ENCODE measurements at regions not wholly inside any gene's neighbourhood (a gene's known extent, or its start where the extent isn't known, plus 50 kb on each side); places are given as distances from the start of the nearest gene placed in this dataset.

- Mint-ChIP-seq H3K9me3 (peaks cover 0 to 5% (median 4%) of the 10 kb centered on the region in 7 donors), H3K4me3 (no peak overlapping the region), H3K27ac (no peak overlapping the region), H3K4me1 (no peaks in the 10 kb centered on the region), H3K36me3 (no peaks in the 10 kb centered on the region), H3K27me3 (no peaks in the 10 kb centered on the region)
- Histone ChIP-seq H3K4me3 (ENCODE audit: low read depth, low read length) (no peak overlapping the region), H3K27ac (ENCODE audit: insufficient read depth, low read length, poor library complexity, severe bottlenecking) (no peak overlapping the region), H3K27me3 (ENCODE audit: control insufficient read depth, insufficient read depth, low read length) (no peaks in the 10 kb centered on the region), H3K4me1 (ENCODE audit: control insufficient read depth, insufficient read depth, low read length, poor library complexity, severe bottlenecking) (no peaks in the 10 kb centered on the region), H3K36me3 (ENCODE audit: control insufficient read depth, insufficient read depth, low read length) (no peaks in the 10 kb centered on the region), H3K9me3 (ENCODE audit: control insufficient read depth in 2 of 2, low read length in 2 of 2) (no peaks in the 10 kb centered on the region)
- DNase-seq (no peak), ATAC-seq (ENCODE audit: low read depth in 2 of 2) (no peak)
Observed at GRCh38 chr13:103331924-103332323, 265.7 kb upstream of the SLC10A2 start.

DNA sequence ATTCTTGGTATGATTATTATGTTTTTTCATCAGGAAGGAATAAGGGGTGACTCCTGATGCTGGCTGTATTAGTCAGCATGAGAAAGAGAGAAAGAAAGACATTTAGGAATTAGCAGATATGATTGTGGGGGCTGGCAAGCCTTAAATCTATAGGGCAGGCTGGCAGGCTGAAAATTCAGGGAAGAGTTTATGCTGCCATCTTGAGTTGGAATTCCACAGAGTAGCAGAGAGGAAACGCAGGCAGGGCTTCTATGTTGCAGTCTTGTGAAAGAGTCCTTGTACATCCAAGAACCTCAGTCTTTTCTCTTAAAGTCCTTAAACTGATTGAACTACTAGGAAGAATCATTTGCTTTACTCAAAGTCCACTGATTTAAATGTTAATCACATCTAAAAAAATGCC, 262.7 kb upstream of the SLC10A2 start:
- H3K4me3 ChIP-seq (ENCODE audit: low read depth, low read length): no peak overlapping the region
- no peaks in the 10 kb centered on the region for H3K4me1 ChIP-seq (ENCODE audit: control insufficient read depth, insufficient read depth, low read length, poor library complexity, severe bottlenecking)
- Mint-ChIP-seq H3K27me3 (no peaks in the 10 kb centered on the region), H3K4me3 (no peak overlapping the region), H3K36me3 (no peaks in the 10 kb centered on the region), H3K4me1 (no peaks in the 10 kb centered on the region), H3K9me3 (peaks cover 0 to 9% (median 4%) of the 10 kb centered on the region in 7 donors), H3K27ac (no peak overlapping the region)
- no peaks in the 10 kb centered on the region for H3K9me3 ChIP-seq (ENCODE audit: control insufficient read depth in 2 of 2, low read length in 2 of 2)
- H3K27me3 ChIP-seq (ENCODE audit: control insufficient read depth, insufficient read depth, low read length): no peaks in the 10 kb centered on the region
- ATAC-seq (ENCODE audit: low read depth in 2 of 2): no peak
- no peak for DNase-seq
- no peak overlapping the region for H3K27ac ChIP-seq (ENCODE audit: insufficient read depth, low read length, poor library complexity, severe bottlenecking)
- H3K36me3 ChIP-seq (ENCODE audit: control insufficient read depth, insufficient read depth, low read length): no peaks in the 10 kb centered on the region

GRCh38 chr13:103326326-103326725, 260.1 kb upstream of the SLC10A2 start:
- Mint-ChIP-seq H3K27me3 (no peaks in the 10 kb centered on the region), H3K4me1 (no peaks in the 10 kb centered on the region), H3K9me3 (peaks cover 0 to 11% (median 5%) of the 10 kb centered on the region in 7 donors), H3K27ac (no peak overlapping the region), H3K4me3 (no peak overlapping the region), H3K36me3 (no peaks in the 10 kb centered on the region)
- ATAC-seq (ENCODE audit: low read depth in 2 of 2) (no peak), DNase-seq (no peak)
- H3K9me3 ChIP-seq (ENCODE audit: control insufficient read depth in 2 of 2, low read length in 2 of 2): no peaks in the 10 kb centered on the region
- H3K4me3 ChIP-seq (ENCODE audit: low read depth, low read length): no peak overlapping the region
- no peak overlapping the region for H3K27ac ChIP-seq (ENCODE audit: insufficient read depth, low read length, poor library complexity, severe bottlenecking)
- no peaks in the 10 kb centered on the region for H3K36me3 ChIP-seq (ENCODE audit: control insufficient read depth, insufficient read depth, low read length)
- H3K27me3 ChIP-seq (ENCODE audit: control insufficient read depth, insufficient read depth, low read length): no peaks in the 10 kb centered on the region
- no peaks in the 10 kb centered on the region for H3K4me1 ChIP-seq (ENCODE audit: control insufficient read depth, insufficient read depth, low read length, poor library complexity, severe bottlenecking)

DNA sequence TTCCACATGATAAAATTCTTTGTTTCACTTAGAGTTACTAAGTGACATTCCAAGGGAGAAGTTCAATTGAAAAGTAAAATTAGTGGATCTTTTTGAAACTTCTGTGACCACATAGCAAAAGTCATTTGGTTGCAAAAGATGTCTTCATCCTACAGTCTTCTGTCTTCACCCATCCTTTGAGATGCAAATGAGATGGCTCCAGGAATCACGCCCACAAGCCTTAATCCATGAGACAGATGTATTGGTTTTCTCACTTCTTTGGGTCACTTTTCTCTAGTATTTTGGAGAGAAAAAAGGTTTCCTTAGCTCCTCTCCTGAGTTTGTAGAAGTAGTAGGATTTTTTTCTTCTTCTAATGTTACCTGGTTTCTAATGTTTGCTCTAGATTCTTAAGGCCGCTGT, 259.5 kb upstream of the SLC10A2 start:
- no peak overlapping the region for H3K4me3 ChIP-seq (ENCODE audit: low read depth, low read length)
- H3K4me1 Mint-ChIP-seq: no peaks in the 10 kb centered on the region
- H3K27ac Mint-ChIP-seq: no peak overlapping the region
- no peak for DNase-seq
- H3K9me3 ChIP-seq (ENCODE audit: control insufficient read depth in 2 of 2, low read length in 2 of 2): no peaks in the 10 kb centered on the region
- H3K9me3 Mint-ChIP-seq: peaks cover 0 to 11% (median 5%) of the 10 kb centered on the region in 7 donors
- H3K36me3 Mint-ChIP-seq: no peaks in the 10 kb centered on the region
- H3K27me3 ChIP-seq (ENCODE audit: control insufficient read depth, insufficient read depth, low read length): no peaks in the 10 kb centered on the region
- no peak overlapping the region for H3K27ac ChIP-seq (ENCODE audit: insufficient read depth, low read length, poor library complexity, severe bottlenecking)
- no peaks in the 10 kb centered on the region for H3K36me3 ChIP-seq (ENCODE audit: control insufficient read depth, insufficient read depth, low read length)
- no peaks in the 10 kb centered on the region for H3K4me1 ChIP-seq (ENCODE audit: control insufficient read depth, insufficient read depth, low read length, poor library complexity, severe bottlenecking)
- H3K27me3 Mint-ChIP-seq: no peaks in the 10 kb centered on the region
- H3K4me3 Mint-ChIP-seq: no peak overlapping the region
- ATAC-seq (ENCODE audit: low read depth in 2 of 2): no peak

DNA sequence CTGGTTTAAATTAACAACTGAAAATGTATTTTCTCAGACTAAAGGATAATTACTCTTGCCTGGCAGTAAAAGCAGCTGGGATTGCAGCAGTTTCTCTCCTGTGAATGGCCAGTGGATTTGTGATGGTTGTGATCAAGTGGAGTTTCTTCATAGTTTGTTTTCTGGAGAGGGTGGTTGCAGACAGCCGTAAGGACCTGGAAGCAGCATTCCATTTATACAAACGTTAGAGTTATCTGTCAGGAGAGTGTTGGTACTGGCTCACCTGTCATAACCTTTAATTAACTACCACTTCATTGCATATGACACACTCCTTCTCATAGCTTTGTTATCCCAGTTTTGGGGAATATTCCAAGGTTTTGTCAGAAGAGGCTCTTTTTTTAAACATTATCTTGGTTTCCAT, 258.4 kb upstream of the SLC10A2 start:
- no peaks in the 10 kb centered on the region for H3K4me1 Mint-ChIP-seq
- H3K27ac Mint-ChIP-seq: no peak overlapping the region
- DNase-seq (no peak), ATAC-seq (ENCODE audit: low read depth in 2 of 2) (no peak)
- H3K36me3 ChIP-seq (ENCODE audit: control insufficient read depth, insufficient read depth, low read length): no peaks in the 10 kb centered on the region
- H3K27me3 ChIP-seq (ENCODE audit: control insufficient read depth, insufficient read depth, low read length): no peaks in the 10 kb centered on the region
- H3K4me1 ChIP-seq (ENCODE audit: control insufficient read depth, insufficient read depth, low read length, poor library complexity, severe bottlenecking): no peaks in the 10 kb centered on the region
- H3K4me3 ChIP-seq (ENCODE audit: low read depth, low read length): no peak overlapping the region
- no peaks in the 10 kb centered on the region for H3K27me3 Mint-ChIP-seq
- peaks cover 0 to 11% (median 5%) of the 10 kb centered on the region in 7 donors for H3K9me3 Mint-ChIP-seq
- no peaks in the 10 kb centered on the region for H3K9me3 ChIP-seq (ENCODE audit: control insufficient read depth in 2 of 2, low read length in 2 of 2)
- H3K36me3 Mint-ChIP-seq: no peaks in the 10 kb centered on the region
- no peak overlapping the region for H3K27ac ChIP-seq (ENCODE audit: insufficient read depth, low read length, poor library complexity, severe bottlenecking)
- no peak overlapping the region for H3K4me3 Mint-ChIP-seq

DNA sequence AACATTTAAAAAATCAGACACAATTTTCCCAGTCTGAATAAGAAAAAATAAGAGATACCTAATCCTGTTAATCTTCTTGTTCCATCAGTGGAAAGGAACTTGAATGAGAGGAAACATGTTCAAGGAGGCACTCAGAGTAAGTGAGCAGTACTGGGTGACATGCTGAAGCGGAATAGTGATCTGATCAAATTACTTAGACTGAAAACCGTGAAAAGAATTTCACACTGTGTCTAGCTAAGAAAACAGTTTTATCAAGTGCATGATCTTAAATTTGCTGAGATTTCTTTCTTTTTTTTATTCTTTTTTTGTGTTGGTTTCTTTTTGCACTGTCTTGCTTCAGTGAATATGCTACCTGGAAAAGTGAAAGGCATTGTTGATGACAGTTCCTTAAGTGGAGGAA, 249.5 kb upstream of the SLC10A2 start:
- H3K9me3 ChIP-seq (ENCODE audit: control insufficient read depth in 2 of 2, low read length in 2 of 2): no peaks in the 10 kb centered on the region
- H3K4me1 Mint-ChIP-seq: no peaks in the 10 kb centered on the region
- DNase-seq (no peak), ATAC-seq (ENCODE audit: low read depth in 2 of 2) (no peak)
- H3K27ac ChIP-seq (ENCODE audit: insufficient read depth, low read length, poor library complexity, severe bottlenecking): no peak overlapping the region
- no peak overlapping the region for H3K27ac Mint-ChIP-seq
- H3K36me3 Mint-ChIP-seq: no peaks in the 10 kb centered on the region
- H3K4me3 Mint-ChIP-seq: no peak overlapping the region
- H3K27me3 ChIP-seq (ENCODE audit: control insufficient read depth, insufficient read depth, low read length): no peaks in the 10 kb centered on the region
- no peaks in the 10 kb centered on the region for H3K36me3 ChIP-seq (ENCODE audit: control insufficient read depth, insufficient read depth, low read length)
- peaks cover 0 to 9% (median 4%) of the 10 kb centered on the region in 7 donors for H3K9me3 Mint-ChIP-seq
- H3K4me1 ChIP-seq (ENCODE audit: control insufficient read depth, insufficient read depth, low read length, poor library complexity, severe bottlenecking): no peaks in the 10 kb centered on the region
- H3K4me3 ChIP-seq (ENCODE audit: low read depth, low read length): no peak overlapping the region
- H3K27me3 Mint-ChIP-seq: no peaks in the 10 kb centered on the region

GRCh38 chr13:103312467-103312866, 246.2 kb upstream of the SLC10A2 start:
- ATAC-seq (ENCODE audit: low read depth in 2 of 2): no peak
- H3K27me3 ChIP-seq (ENCODE audit: control insufficient read depth, insufficient read depth, low read length): no peaks in the 10 kb centered on the region
- Mint-ChIP-seq H3K9me3 (peaks cover 2 to 15% (median 6%) of the 10 kb centered on the region in 7 donors), H3K27me3 (no peaks in the 10 kb centered on the region), H3K4me3 (no peak overlapping the region), H3K27ac (no peak overlapping the region), H3K36me3 (no peaks in the 10 kb centered on the region), H3K4me1 (no peaks in the 10 kb centered on the region)
- no peaks in the 10 kb centered on the region for H3K4me1 ChIP-seq (ENCODE audit: control insufficient read depth, insufficient read depth, low read length, poor library complexity, severe bottlenecking)
- no peak for DNase-seq
- no peak overlapping the region for H3K27ac ChIP-seq (ENCODE audit: insufficient read depth, low read length, poor library complexity, severe bottlenecking)
- no peaks in the 10 kb centered on the region for H3K36me3 ChIP-seq (ENCODE audit: control insufficient read depth, insufficient read depth, low read length)
- H3K9me3 ChIP-seq (ENCODE audit: control insufficient read depth in 2 of 2, low read length in 2 of 2): no peaks in the 10 kb centered on the region
- no peak overlapping the region for H3K4me3 ChIP-seq (ENCODE audit: low read depth, low read length)

GRCh38 chr13:103308667-103309066, 242.4 kb upstream of the SLC10A2 start:
- no peaks in the 10 kb centered on the region for H3K4me1 ChIP-seq (ENCODE audit: control insufficient read depth, insufficient read depth, low read length, poor library complexity, severe bottlenecking)
- H3K36me3 ChIP-seq (ENCODE audit: control insufficient read depth, insufficient read depth, low read length): no peaks in the 10 kb centered on the region
- H3K27ac Mint-ChIP-seq: no peak overlapping the region
- H3K27me3 ChIP-seq (ENCODE audit: control insufficient read depth, insufficient read depth, low read length): no peaks in the 10 kb centered on the region
- H3K27me3 Mint-ChIP-seq: no peaks in the 10 kb centered on the region
- no peak overlapping the region for H3K27ac ChIP-seq (ENCODE audit: insufficient read depth, low read length, poor library complexity, severe bottlenecking)
- H3K9me3 Mint-ChIP-seq: peaks cover 0 to 15% (median 6%) of the 10 kb centered on the region in 7 donors
- ATAC-seq (ENCODE audit: low read depth in 2 of 2) (no peak), DNase-seq (no peak)
- H3K36me3 Mint-ChIP-seq: no peaks in the 10 kb centered on the region
- H3K4me3 Mint-ChIP-seq: no peak overlapping the region
- H3K4me3 ChIP-seq (ENCODE audit: low read depth, low read length): no peak overlapping the region
- no peaks in the 10 kb centered on the region for H3K9me3 ChIP-seq (ENCODE audit: control insufficient read depth in 2 of 2, low read length in 2 of 2)
- H3K4me1 Mint-ChIP-seq: no peaks in the 10 kb centered on the region

All from CD4-positive, CD25-positive, alpha-beta regulatory T cell (primary cell).